ENCODE measurements at regions not wholly inside any gene's neighbourhood (a gene's known extent, or its start where the extent isn't known, plus 50 kb on each side); places are given as distances from the start of the nearest gene placed in this dataset.
"Not testable (repeated sequence)": the region's sequence is repeated elsewhere in the genome, so short reads cannot be mapped to it uniquely, and the experiment has no call there.

DNA sequence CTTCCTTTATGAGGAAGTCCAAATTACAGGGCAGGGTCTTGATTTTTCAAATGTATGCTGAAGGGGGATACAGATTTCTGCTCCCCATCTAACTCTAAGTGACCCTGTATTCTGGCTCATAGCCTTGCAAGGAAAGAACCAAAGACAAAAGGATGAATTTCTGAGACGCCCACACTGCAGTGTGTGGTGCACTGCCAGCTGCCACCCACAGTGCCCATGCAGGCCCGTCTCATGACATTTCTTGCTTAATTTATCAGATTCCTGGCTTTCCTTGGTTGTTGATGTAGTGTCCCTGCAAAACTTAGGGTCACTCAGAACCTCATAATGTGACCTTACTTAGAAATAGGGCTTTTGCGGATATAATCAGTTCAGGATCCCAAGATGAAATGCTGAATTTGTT lies 68.0 kb downstream of the CBLN4 start:
- in situ Hi-C loops (cut with MboI; ENCODE audit: low pct_unique_long_range_greater_than_20kb, low sequenced_read_pairs), result no loop called here
- no peak for DNase-seq

DNA sequence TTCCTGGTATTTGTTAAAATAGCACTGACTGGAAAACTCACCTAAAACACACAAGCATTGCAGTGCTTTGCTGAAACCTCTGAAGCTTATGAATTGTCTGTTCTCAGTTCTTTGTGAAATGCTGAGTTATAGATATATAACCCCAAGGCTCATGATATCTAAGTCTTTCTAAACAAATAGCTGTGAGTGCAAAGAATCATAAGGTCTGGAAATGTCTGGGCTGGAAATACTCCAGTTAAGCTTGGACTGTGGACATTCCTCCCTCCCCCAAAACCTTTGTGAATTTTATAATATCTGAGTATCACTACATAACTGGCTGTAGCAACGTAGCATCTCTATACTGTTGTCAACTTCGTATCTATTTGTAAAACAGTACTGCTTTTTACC lies 69.1 kb downstream of the CBLN4 start:
- no peak for DNase-seq
- in situ Hi-C loops (cut with MboI; ENCODE audit: low pct_unique_long_range_greater_than_20kb, low sequenced_read_pairs), result no loop called here

DNA sequence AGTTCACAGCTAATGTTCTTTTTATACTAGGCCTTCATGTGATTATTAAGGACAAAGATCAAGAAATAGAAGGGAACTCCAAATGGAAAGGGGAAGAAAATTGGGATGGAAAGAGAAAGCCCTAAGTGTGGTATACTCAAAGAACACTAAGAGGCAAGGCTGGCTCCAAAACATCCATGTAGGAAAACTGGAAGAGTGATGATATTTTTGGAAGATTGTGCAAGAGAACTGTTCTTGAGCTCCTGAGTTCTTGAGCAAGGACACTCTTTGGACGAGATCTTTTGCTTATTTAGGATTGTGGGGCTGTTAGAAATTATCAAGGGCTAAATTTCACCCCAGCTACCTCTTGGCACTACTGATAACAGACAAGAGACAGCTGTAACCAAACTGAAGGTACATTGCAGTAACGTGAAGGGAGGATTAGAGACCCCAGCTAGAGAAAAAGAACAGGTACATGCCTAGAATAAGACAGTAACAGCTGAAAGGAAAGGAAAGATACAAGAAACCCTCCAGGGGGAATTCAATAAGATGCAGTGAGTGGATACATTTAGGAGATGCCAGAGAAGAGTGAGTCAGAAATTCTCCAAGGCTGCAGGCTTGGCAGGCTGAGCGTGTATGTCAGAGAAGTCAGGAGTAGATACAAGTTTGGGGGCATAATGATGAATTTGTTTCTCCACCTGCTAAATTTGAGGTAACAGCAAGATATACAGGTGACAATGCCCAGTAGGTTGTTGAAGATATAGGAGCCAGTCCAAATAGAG lies 69.7 kb downstream of the CBLN4 start:
- DNase-seq, result no peak
- in situ Hi-C loops (cut with MboI; ENCODE audit: low pct_unique_long_range_greater_than_20kb, low sequenced_read_pairs), result no loop called here

DNA sequence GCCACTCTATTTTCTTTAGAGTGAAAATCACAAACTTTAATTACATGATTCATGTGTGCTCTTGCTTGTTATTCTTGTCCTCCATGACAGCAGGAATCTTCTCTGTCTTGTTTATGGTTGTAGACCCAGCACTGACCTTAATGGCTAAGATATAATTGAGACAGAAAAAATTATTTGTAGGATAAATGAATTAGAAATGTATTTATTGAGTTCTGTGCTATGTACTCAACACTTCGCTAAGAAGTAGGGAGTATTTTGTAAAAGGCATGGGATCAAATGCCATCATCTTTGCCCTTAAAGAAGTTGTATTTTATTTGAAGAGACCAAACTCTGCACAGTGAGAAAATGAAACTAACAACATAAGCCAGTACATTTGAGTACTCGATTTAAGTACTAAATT lies 71.2 kb downstream of the CBLN4 start:
- no peak for DNase-seq
- in situ Hi-C loops (cut with MboI; ENCODE audit: low pct_unique_long_range_greater_than_20kb, low sequenced_read_pairs), result no loop called here

DNA sequence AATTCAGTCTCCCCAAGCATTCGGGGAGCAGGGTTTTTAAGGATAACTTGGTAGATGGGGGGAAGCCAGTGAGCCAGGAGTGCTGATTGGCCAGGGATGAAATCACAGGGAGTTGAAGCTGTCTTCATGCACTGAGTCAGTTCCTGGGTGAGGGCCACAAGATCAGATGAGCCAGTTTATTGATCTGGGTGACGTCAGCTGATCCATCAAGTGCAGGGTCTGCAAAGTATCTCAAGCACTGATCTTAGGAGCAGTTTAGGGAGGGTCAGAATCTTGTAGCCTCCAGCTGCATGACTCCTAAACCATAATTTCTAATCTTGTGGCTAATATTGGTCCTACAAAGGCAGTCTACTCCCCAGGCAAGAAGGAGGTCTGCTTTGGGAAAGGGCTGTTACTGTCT lies 74.4 kb downstream of the CBLN4 start:
- DNase-seq; in situ Hi-C loops (cut with MboI; ENCODE audit: low pct_unique_long_range_greater_than_20kb, low sequenced_read_pairs): not testable (repeated sequence)

DNA sequence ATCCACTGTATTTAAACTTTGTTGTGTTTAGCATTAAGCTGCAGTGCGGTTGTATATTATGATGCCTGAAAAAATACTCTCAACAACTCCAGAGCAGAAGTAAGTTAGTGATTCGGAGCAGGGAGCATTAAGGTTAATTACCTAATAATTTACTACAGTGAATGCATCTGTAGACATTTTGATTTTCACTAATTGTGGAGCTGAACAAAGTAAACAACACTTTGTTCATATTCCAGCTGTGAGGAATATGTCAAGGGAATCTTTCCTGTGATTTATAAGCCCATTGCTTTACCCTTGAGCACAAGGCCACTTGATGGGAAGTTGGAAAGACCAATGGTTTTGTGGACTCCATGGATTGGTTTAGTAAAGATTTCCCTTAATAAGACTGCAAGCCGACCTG lies 77.1 kb downstream of the CBLN4 start:
- DNase-seq, result no peak
- in situ Hi-C loops (cut with MboI; ENCODE audit: low pct_unique_long_range_greater_than_20kb, low sequenced_read_pairs), result no loop called here

DNA sequence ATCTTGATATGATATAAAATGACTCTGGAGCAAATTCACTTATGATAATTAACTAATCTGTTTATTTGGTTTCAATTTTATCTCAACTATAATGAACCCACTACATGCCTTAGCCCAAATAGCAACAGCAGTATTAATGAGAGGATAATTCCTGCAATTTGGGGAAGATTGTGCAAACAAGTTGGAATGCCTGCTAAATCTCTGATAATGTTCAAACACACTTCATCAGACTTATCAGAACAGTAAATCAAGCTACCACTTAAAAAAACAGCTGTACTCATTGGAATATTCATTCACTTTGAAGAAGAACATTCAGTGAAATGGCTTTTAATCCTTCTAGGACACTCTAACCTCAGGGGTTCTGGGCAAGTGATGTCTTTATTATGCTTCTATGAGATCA lies 85.4 kb downstream of the CBLN4 start:
- DNase-seq, result no peak
- in situ Hi-C loops (cut with MboI; ENCODE audit: low pct_unique_long_range_greater_than_20kb, low sequenced_read_pairs), result no loop called here

DNA sequence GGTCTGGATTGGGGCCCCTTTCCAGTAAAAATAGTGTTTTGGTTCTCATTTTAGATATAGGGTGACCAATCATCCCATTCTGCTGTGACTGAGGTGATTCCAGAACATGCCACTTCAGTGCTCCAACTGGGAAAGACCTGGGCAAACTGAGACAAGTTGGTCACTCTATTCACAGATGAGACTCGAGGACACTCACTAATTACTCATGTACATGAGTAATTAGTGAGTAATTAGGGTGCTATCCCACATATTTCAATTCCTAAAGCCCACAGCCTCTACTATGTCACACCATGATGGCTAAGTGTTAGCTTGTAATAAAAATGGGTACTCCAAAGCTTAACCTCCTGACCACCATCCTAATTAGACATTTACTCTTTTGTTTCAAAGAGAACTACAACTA lies 86.0 kb downstream of the CBLN4 start:
- in situ Hi-C loops (cut with MboI; ENCODE audit: low pct_unique_long_range_greater_than_20kb, low sequenced_read_pairs), result no loop called here
- DNase-seq, result no peak

DNA sequence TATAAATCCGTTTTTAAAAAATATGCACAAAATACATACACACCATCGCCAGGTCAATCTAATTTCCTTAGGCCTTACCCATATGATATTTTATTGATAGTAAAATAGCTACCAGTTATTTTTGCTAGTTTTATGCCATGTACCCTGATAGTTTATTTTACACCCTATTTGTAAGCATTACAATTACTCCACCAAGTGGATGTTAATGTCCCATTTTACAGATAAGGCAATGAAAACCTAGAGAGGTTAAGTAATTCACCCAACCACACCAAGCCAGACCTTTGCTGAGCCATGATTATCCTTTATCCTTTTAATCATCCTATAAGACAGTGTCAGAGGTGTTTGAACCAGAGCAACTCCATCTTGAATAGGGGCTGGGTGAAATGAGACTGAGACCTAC lies 86.8 kb downstream of the CBLN4 start:
- in situ Hi-C loops (cut with MboI; ENCODE audit: low pct_unique_long_range_greater_than_20kb, low sequenced_read_pairs), result no loop called here
- DNase-seq, result no peak

DNA sequence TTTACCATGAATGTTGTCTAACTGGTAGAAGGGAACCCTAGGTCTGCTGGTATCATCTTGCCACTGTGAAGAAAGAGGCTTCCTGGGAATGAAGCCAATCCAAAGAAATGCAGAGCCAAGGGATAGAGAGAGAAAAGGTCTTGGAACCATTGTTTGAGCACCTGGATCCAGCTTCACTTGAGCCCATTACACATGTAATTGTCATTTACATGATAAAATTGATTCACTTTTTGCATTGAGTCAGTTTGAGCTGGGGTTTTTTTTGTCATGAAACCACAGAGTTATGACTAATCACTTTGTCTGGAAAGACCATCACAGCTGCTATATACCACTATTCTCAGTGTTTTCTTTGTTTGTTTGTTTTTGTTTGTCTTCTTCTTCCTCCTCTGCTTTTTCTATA lies 112.3 kb downstream of the CBLN4 start:
- in situ Hi-C loops (cut with MboI; ENCODE audit: low pct_unique_long_range_greater_than_20kb, low sequenced_read_pairs), result no loop called here
- no peak for DNase-seq

DNA sequence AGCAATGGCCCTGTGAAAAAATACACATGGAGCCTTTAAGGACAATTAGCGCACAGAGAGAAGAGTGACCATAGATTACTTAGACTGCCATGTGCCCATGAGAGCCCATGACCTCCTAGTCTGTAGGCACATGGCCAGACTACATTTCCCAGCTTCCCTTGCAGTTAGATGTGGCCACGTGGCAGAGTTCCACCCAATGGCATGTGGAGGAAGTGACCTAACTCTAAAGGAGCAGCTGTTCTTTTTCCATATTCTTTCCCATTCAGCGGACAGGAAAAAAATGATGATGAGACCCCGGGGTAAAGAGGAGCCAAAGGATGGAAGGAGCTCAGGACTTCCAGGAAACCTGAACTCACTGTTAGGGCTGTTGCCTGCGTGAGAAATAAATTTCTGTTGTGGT lies 116.6 kb downstream of the CBLN4 start:
- no peak for DNase-seq
- in situ Hi-C loops (cut with MboI; ENCODE audit: low pct_unique_long_range_greater_than_20kb, low sequenced_read_pairs), result no loop called here

DNA sequence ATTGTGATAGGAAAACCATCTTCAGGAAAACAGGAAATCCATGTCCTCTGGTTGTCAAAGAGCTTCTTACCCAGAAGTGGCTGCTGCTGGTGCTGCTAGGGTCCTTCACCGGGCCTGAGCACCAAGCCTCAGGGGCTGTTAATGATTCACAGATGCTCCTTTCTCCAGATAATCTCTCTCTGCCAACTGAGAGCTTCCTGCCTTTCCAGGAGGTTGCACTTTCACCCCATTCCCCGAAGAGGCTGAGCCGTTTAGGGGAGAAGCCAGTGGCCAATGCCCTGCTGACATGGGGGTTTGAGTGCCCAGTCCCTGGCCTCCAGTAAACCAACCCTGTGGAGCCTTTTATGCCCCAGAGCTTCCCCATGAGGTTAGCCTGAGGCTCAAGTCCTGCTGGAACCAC lies 122.4 kb downstream of the CBLN4 start:
- no peak for DNase-seq
- in situ Hi-C loops (cut with MboI; ENCODE audit: low pct_unique_long_range_greater_than_20kb, low sequenced_read_pairs), result no loop called here

DNA sequence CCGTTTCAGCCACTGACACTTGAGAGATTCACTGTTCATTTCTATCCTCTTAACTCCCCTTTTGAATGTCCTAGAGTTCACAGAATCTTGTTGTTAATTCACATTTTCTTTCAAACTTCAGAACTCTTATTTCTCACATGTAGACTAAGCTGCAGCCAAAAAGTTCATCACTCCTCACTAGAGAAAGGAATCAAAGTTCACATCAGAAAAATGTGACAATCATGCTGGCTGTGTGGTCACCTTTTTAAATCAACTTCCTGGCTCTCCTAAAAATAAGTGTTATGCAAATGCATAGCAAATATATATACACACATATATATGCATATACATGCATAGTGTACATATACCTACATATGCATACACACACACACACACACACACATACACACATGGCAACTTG lies 123.0 kb downstream of the CBLN4 start:
- in situ Hi-C loops (cut with MboI; ENCODE audit: low pct_unique_long_range_greater_than_20kb, low sequenced_read_pairs), result no loop called here
- no peak for DNase-seq

DNA sequence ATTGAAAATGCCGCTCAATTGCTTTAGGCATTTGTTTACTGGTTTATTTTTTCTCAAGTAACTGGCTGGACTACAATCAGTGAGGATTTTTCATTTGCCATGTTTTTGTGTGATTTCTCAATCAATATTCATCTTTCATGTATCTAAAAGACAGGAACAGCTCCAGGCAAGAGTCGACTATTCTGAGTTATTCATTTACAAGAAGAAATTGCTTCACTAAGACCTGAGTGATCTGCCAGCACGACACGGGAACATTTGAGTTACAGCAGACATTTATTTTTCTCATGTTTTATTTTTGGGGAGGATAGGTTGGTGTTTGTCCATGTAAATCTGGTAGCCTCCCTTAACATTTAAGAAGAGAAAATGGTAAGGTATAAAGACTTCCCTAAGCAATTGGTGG lies 124.1 kb downstream of the CBLN4 start:
- in situ Hi-C loops (cut with MboI; ENCODE audit: low pct_unique_long_range_greater_than_20kb, low sequenced_read_pairs), result no loop called here

DNA sequence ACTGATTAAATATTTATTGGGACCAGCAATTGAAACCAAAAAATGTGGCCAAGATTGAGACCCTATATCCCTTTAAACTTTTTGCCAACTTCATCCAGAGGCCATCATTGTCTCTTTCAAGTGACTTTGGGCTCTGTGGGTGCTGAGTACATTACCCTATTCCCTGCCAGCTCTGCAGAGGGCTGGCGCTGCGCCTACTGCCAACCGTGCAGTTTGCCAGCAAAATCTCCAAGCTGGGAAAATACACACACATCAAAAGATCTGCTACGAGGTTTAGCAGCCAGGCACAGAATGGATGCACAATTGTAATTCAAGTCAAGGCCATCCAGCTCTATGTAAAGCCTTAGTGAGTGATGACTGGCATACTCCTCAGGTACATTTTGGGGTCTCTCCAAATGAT lies 125.0 kb downstream of the CBLN4 start:
- no peak for DNase-seq
- in situ Hi-C loops (cut with MboI; ENCODE audit: low pct_unique_long_range_greater_than_20kb, low sequenced_read_pairs), result no loop called here

More for the DNA sequence above, 124.1 kb downstream of the CBLN4 start:
- no peak for DNase-seq

DNA sequence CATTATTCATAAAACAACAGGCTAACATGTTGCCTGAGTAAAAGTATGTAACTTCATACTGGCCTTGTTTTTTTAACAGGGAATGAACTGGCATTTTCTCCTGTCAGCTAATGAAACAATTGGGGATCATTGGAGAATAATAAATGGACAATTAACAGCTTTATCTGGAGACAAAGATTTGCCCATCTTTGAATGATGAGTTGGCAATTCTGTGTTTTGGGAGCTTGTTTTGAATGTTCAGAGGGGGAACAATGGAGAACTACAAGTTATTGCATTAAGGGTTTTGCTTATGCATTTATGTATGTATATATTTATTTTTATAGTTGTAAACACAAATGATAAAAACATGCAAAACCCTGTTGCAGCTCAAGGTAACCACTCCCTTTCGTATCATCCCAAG lies 150.3 kb downstream of the CBLN4 start:
- no peak for DNase-seq
- in situ Hi-C loops (cut with MboI; ENCODE audit: low pct_unique_long_range_greater_than_20kb, low sequenced_read_pairs), result no loop called here

DNA sequence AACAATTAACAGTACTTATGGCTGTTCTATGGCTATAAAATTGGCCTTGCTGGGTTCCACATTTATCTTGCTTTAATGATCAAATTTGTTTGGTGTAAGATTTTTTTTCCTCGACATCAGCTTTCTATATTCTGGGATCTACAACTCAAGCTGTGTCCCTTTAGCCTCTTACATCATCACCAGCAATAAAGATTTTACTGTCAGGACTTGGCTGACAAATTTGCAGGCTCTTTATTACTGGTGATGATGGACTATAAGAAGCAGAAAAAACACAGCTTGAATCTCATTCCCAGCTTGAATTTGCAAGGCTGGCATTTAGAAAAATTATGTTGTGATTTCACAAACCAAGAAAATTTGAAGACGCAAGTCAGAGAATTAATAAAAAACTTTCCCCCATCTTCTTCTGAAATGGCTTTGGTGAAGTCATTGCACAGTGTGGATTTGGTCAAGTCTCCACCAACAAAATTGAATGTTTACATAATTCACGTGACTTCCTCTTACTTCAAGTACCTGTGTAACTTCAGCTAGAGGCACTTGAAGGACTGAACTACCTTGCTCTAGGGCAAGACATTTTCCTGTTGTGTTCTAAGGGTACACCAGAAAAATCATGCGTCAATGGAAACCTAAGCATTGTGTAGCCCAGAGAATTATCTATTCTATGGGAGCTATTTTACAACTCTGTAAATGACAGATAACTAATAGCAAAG lies 175.0 kb downstream of the CBLN4 start:
- in situ Hi-C loops (cut with MboI; ENCODE audit: low pct_unique_long_range_greater_than_20kb, low sequenced_read_pairs), result no loop called here
- no peak for DNase-seq

DNA sequence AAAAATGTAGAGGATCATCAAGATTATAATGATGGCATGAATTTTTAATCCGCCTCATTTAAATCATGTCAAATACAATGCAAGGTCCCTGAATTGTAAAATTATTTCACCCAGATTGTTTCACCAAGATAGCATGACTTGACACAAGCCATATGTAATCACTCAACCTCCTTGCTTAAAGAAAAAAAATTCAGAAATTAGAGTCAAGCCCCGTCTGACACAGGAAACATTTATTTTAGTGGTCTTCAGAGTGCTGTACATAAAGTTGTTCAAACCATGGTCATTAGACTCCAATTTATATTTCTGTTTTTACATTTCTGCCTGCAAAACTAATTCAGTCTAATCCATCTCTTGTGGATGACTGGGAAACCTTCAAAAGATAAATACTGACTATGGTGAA lies 200.2 kb downstream of the CBLN4 start:
- in situ Hi-C loops (cut with MboI; ENCODE audit: low pct_unique_long_range_greater_than_20kb, low sequenced_read_pairs), result no loop called here
- no peak for DNase-seq

DNA sequence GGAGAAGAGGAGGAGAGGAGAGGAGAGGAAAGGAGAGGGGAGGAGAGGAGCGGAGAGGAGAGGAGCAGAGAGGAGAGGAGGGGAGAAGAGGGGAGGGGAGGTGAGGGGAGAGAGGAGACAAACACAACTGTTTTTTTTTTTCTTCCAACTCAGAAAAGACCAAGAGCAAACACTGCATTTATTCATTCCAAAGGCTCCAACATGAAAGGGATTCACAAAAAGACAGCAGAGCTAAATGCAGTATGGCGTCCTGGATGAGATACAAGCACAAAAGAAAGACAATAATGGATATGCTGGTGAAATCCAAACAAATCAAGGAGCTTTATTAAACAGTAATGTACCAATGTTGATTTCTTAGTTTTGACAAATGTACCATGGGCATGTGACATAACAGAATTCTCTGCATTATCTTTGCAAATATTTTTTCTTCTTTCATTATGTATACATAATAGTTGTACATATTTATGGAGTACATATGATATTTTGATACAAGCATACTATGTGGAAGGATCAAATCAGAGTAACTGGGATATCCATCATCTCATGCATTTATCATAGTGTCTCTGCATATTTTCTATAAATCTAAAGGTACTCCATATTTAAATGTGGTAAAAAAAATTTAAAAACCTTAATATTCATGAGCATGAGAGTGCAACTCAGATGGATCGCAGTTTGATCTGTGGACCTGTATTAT lies 204.6 kb downstream of the CBLN4 start:
- in situ Hi-C loops (cut with MboI; ENCODE audit: low pct_unique_long_range_greater_than_20kb, low sequenced_read_pairs), result no loop called here

DNA sequence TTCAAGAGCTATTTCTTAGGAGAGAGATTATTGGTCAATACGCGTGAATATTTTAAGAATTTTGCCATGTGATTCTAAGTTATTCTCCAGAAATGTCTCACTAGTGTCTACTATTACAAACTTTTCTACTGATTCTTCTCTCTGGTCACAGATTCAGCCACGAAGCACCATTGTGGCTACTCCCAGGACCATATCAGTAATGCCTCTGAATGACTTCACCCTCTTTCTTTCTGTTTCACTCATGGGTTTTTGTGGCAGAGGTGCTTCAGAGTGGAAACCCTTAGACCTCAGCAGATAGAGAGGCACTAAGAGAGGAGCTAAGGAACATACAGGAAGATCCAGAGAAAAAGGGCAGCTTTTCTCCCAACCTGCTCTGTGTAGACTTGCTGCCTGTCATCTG lies 211.3 kb downstream of the CBLN4 start:
- in situ Hi-C loops (cut with MboI; ENCODE audit: low pct_unique_long_range_greater_than_20kb, low sequenced_read_pairs), result no loop called here
- DNase-seq, result no peak

More for the DNA sequence above, 204.6 kb downstream of the CBLN4 start:
- DNase-seq, result no peak

Measured in KBM-7 (cell line).